ENCODE measurements at regions not wholly inside any gene's neighbourhood (a gene's known extent, or its start where the extent isn't known, plus 50 kb on each side); places are given as distances from the start of the nearest gene placed in this dataset.
"Not testable (repeated sequence)": the region's sequence is repeated elsewhere in the genome, so short reads cannot be mapped to it uniquely, and the experiment has no call there.

DNA sequence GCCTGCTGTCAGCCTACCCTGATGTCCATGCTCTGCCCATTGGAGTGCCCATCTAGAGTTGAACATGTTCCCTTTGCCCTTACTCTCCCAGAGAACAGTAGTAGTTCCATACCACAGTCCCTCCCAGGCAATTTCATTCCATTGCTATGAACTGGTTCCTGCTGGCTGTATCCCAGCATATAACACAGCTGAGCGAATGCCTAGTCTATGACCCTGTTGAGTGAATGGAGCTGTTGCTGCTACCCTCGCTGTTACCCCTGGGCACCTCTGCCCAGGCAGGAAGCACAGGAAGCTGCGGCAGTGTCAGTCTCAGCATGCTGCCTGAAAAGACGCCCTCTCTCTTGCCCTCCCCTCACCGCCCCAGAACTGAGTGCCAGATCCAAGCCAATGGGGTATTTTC lies 73.3 kb downstream of the SOX3 start:
- no peaks in the 10 kb centered on the region for H3K9me3 Mint-ChIP-seq (ENCODE audit: unreplicated experiment)
- peaks cover 2% of the 10 kb centered on the region for H3K27me3 Mint-ChIP-seq (ENCODE audit: insufficient read depth, unreplicated experiment)
- no peaks in the 10 kb centered on the region for H3K9me3 ChIP-seq
- no peak overlapping the region for H3K4me3 Mint-ChIP-seq (ENCODE audit: unreplicated experiment)
- BruUV-seq (replicated peaks): no TSS peak
- CTCF ChIA-PET: no interaction called here
- H3K4me3 ChIP-seq (ENCODE audit: low read depth, low read length): no peak overlapping the region
- no peaks in the 10 kb centered on the region for H3K27me3 ChIP-seq (replicated peaks; ENCODE audit: control insufficient read depth, insufficient read depth, low read length)
- intact Hi-C loops (cut with micrococcal nuclease; ENCODE audit: unreplicated experiment): no loop called here
- no peaks in the 10 kb centered on the region for H3K36me3 ChIP-seq (ENCODE audit: control insufficient read depth, insufficient read depth, low read length)
- no peaks in the 10 kb centered on the region for H3K4me1 Mint-ChIP-seq (ENCODE audit: low read depth, unreplicated experiment)
- no peak for DNase-seq
- no peak overlapping the region for H3K27ac Mint-ChIP-seq (ENCODE audit: unreplicated experiment)
- no peaks in the 10 kb centered on the region for H3K4me1 ChIP-seq
- POLR2A ChIA-PET: no interaction called here
- no peaks in the 10 kb centered on the region for H3K36me3 Mint-ChIP-seq (ENCODE audit: insufficient read depth, unreplicated experiment)
- no peak for TF ChIP-seq CTCF (IDR thresholded peaks at IDR 0.05; ENCODE audit: insufficient read depth in 1 of 2, low read depth in 1 of 2, low read length in 1 of 2, severe bottlenecking in 1 of 2, unreplicated experiment in 1 of 2)

DNA sequence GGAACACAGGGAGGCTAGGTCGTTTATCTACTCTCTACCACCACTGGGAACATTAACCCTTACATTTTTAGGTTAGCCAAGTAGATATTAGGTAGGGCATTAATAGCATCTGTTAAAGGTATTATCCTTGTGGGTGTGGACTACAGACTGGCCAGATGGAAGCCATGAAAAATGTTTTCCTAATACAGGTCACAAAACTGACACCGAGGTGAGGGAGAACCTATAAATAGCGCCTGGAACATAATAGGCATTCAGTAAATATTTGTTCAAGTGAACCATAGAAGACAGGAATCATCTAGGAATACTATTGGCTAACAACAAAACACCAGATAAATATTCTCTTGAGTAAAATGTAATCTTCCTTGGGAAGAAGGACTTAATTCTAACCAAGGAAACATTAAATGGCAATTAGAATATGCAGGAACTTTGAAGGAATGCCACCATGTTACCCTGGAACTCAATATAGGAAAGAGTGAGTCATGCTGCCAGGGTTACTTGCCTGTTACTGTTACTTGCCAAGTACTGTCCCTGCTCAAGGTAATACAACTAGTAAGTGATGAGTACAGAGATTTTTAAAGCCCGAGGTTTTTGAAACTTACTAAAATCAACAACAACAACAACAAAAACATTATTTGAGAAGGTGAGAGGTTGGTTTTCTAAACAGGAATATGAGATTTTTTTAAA lies 79.0 kb downstream of the SOX3 start:
- intact Hi-C loops (cut with micrococcal nuclease; ENCODE audit: unreplicated experiment): no loop called here
- ChIA-PET CTCF (no interaction called here), POLR2A (no interaction called here)
- DNase-seq: no peak
- H3K9me3 ChIP-seq: no peaks in the 10 kb centered on the region
- no peak overlapping the region for H3K4me3 ChIP-seq (ENCODE audit: low read depth, low read length)
- H3K27me3 ChIP-seq (replicated peaks; ENCODE audit: control insufficient read depth, insufficient read depth, low read length): no peaks in the 10 kb centered on the region
- H3K36me3 ChIP-seq (ENCODE audit: control insufficient read depth, insufficient read depth, low read length): no peaks in the 10 kb centered on the region
- Mint-ChIP-seq H3K36me3 (ENCODE audit: insufficient read depth, unreplicated experiment) (no peaks in the 10 kb centered on the region), H3K27me3 (ENCODE audit: insufficient read depth, unreplicated experiment) (no peaks in the 10 kb centered on the region), H3K27ac (ENCODE audit: unreplicated experiment) (no peak overlapping the region), H3K9me3 (ENCODE audit: unreplicated experiment) (no peaks in the 10 kb centered on the region), H3K4me1 (ENCODE audit: low read depth, unreplicated experiment) (no peaks in the 10 kb centered on the region), H3K4me3 (ENCODE audit: unreplicated experiment) (no peak overlapping the region)
- no peak for TF ChIP-seq CTCF (IDR thresholded peaks at IDR 0.05; ENCODE audit: insufficient read depth in 1 of 2, low read depth in 1 of 2, low read length in 1 of 2, severe bottlenecking in 1 of 2, unreplicated experiment in 1 of 2)
- H3K4me1 ChIP-seq: no peaks in the 10 kb centered on the region
- no TSS peak for BruUV-seq (replicated peaks)

GRCh38 chrX:140422501-140422900 lies 82.4 kb downstream of the SOX3 start:
- H3K4me3 Mint-ChIP-seq (ENCODE audit: unreplicated experiment): no peak overlapping the region
- CTCF ChIA-PET: no interaction called here
- H3K36me3 ChIP-seq (ENCODE audit: control insufficient read depth, insufficient read depth, low read length): no peaks in the 10 kb centered on the region
- H3K27ac Mint-ChIP-seq (ENCODE audit: unreplicated experiment): no peak overlapping the region
- no peak overlapping the region for H3K4me3 ChIP-seq (ENCODE audit: low read depth, low read length)
- H3K4me1 Mint-ChIP-seq (ENCODE audit: low read depth, unreplicated experiment): no peaks in the 10 kb centered on the region
- H3K9me3 ChIP-seq: no peaks in the 10 kb centered on the region
- POLR2A ChIA-PET: no interaction called here
- no peaks in the 10 kb centered on the region for H3K27me3 Mint-ChIP-seq (ENCODE audit: insufficient read depth, unreplicated experiment)
- no peaks in the 10 kb centered on the region for H3K4me1 ChIP-seq
- no peaks in the 10 kb centered on the region for H3K9me3 Mint-ChIP-seq (ENCODE audit: unreplicated experiment)
- DNase-seq: no peak
- H3K27me3 ChIP-seq (replicated peaks; ENCODE audit: control insufficient read depth, insufficient read depth, low read length): no peaks in the 10 kb centered on the region
- TF ChIP-seq CTCF (IDR thresholded peaks at IDR 0.05; ENCODE audit: insufficient read depth in 1 of 2, low read depth in 1 of 2, low read length in 1 of 2, severe bottlenecking in 1 of 2, unreplicated experiment in 1 of 2): no peak
- intact Hi-C loops (cut with micrococcal nuclease; ENCODE audit: unreplicated experiment): no loop called here
- no peaks in the 10 kb centered on the region for H3K36me3 Mint-ChIP-seq (ENCODE audit: insufficient read depth, unreplicated experiment)
- no TSS peak for BruUV-seq (replicated peaks)

- BruUV-seq (replicated peaks); H3K36me3 ChIP-seq (ENCODE audit: control insufficient read depth, insufficient read depth, low read length); intact Hi-C loops (cut with micrococcal nuclease; ENCODE audit: unreplicated experiment); H3K9me3 Mint-ChIP-seq (ENCODE audit: unreplicated experiment); H3K4me3 ChIP-seq (ENCODE audit: low read depth, low read length); CTCF ChIA-PET; H3K9me3 ChIP-seq; H3K36me3 Mint-ChIP-seq (ENCODE audit: insufficient read depth, unreplicated experiment); DNase-seq; H3K4me3 Mint-ChIP-seq (ENCODE audit: unreplicated experiment); POLR2A ChIA-PET; H3K4me1 Mint-ChIP-seq (ENCODE audit: low read depth, unreplicated experiment); H3K27me3 Mint-ChIP-seq (ENCODE audit: insufficient read depth, unreplicated experiment); H3K27me3 ChIP-seq (replicated peaks; ENCODE audit: control insufficient read depth, insufficient read depth, low read length); H3K4me1 ChIP-seq; H3K27ac Mint-ChIP-seq (ENCODE audit: unreplicated experiment): not testable (repeated sequence)
These were observed 102.7 kb downstream of the SOX3 start for GRCh38 chrX:140402131-140402530.

- H3K4me1 ChIP-seq; H3K36me3 Mint-ChIP-seq (ENCODE audit: insufficient read depth, unreplicated experiment); H3K9me3 Mint-ChIP-seq (ENCODE audit: unreplicated experiment); POLR2A ChIA-PET; H3K9me3 ChIP-seq; H3K4me3 ChIP-seq (ENCODE audit: low read depth, low read length); CTCF ChIA-PET; H3K36me3 ChIP-seq (ENCODE audit: control insufficient read depth, insufficient read depth, low read length); BruUV-seq (replicated peaks); H3K27me3 Mint-ChIP-seq (ENCODE audit: insufficient read depth, unreplicated experiment); DNase-seq; H3K4me3 Mint-ChIP-seq (ENCODE audit: unreplicated experiment); intact Hi-C loops (cut with micrococcal nuclease; ENCODE audit: unreplicated experiment); H3K27ac Mint-ChIP-seq (ENCODE audit: unreplicated experiment); H3K27me3 ChIP-seq (replicated peaks; ENCODE audit: control insufficient read depth, insufficient read depth, low read length); H3K4me1 Mint-ChIP-seq (ENCODE audit: low read depth, unreplicated experiment): not testable (repeated sequence)
These were observed 108.5 kb downstream of the SOX3 start for GRCh38 chrX:140396326-140396725.

Measured in Caco-2 (cell line).